Thoracic aorta (tissue), 2 donors: ENCODE measurements at regions not wholly inside any gene's neighbourhood (a gene's known extent, or its start where the extent isn't known, plus 50 kb on each side); places are given as distances from the start of the nearest gene placed in this dataset.
"Not testable (repeated sequence)": the region's sequence is repeated elsewhere in the genome, so short reads cannot be mapped to it uniquely, and the experiment has no call there.

ENCODE experiments used
- ATAC-seq: fragments of 150-250 bp; one replicate; pipeline ENCODE4 v1.8.0; 2017; ENCODE audit warnings: low read depth; ENCODE audit not compliant: insufficient number of reproducible peaks, low FRiP score
- DNase-seq: peaks from one replicate; pipeline ENCODE4 v3.0.0-alpha.2; 2020; ENCODE audit warnings: low spot score
- H3K27ac ChIP-seq, 2 donors: fragments of 200-600 bp; sonication (generic); 1 replicate in 1 of 2; 2 replicates in 1 of 2; pipeline ENCODE4 v1.5.1; 2016; ENCODE audit warnings: mild to moderate bottlenecking in 2 of 2, moderate library complexity in 2 of 2
- H3K27me3 ChIP-seq: fragments of 200-600 bp; sonication (generic); replicated peaks from 2 replicates; pipeline ENCODE4 v1.6.0; 2016; ENCODE audit warnings: mild to moderate bottlenecking; ENCODE audit not compliant: insufficient read depth
- H3K36me3 ChIP-seq: fragments of 200-600 bp; sonication (generic); one replicate; pipeline ENCODE4 v1.5.1; 2016
- H3K4me1 ChIP-seq, 2 donors: fragments of 200-600 bp; sonication (generic); 1 replicate in 1 of 2; 2 replicates in 1 of 2; pipeline versions ENCODE4 v1.5.1 to v1.6.0; 2016; ENCODE audit warnings: low read depth in 2 of 2, mild to moderate bottlenecking in 1 of 2; ENCODE audit not compliant: control insufficient read depth in 1 of 2
- H3K4me3 ChIP-seq: fragments of 200-600 bp; sonication (generic); 2 replicates; pipeline ENCODE4 v1.5.1; 2016; ENCODE audit warnings: mild to moderate bottlenecking
- H3K9me3 ChIP-seq: fragments of 200-600 bp; sonication (generic); 2 replicates; pipeline ENCODE4 v1.5.1; 2016
- TF ChIP-seq, protein P1 (sequence below): fragments of 200-600 bp; sonication (generic); IDR thresholded peaks from one replicate; pipeline ENCODE4 v1.5.1; 2019; ENCODE audit warnings: antibody characterized with exemption

DNA sequence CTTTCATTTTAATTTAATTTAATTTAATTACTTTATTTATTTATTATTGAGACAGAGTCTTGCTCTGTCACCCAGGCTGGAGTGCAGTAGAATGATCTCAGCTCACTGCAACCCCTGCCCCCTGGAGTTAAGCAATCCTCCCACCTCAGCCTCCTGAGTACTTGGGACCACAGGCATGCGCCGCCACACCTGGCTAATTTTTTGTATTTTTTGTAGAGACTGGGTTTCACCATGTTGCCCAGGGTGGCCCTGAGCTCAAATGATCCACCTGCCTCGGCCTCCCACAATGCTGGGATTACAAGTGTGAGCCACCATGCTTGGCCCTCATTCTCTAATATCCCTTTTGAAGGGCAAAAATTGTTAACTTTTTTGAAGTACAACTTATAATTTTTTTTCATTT, 92.9 kb downstream of the XRCC2 start:
- H3K4me1 ChIP-seq, result no peaks in the 10 kb centered on the region
- H3K36me3 ChIP-seq, result no peaks in the 10 kb centered on the region
- DNase-seq (no peak), ATAC-seq (no peak)
- TF ChIP-seq, protein P1, sequence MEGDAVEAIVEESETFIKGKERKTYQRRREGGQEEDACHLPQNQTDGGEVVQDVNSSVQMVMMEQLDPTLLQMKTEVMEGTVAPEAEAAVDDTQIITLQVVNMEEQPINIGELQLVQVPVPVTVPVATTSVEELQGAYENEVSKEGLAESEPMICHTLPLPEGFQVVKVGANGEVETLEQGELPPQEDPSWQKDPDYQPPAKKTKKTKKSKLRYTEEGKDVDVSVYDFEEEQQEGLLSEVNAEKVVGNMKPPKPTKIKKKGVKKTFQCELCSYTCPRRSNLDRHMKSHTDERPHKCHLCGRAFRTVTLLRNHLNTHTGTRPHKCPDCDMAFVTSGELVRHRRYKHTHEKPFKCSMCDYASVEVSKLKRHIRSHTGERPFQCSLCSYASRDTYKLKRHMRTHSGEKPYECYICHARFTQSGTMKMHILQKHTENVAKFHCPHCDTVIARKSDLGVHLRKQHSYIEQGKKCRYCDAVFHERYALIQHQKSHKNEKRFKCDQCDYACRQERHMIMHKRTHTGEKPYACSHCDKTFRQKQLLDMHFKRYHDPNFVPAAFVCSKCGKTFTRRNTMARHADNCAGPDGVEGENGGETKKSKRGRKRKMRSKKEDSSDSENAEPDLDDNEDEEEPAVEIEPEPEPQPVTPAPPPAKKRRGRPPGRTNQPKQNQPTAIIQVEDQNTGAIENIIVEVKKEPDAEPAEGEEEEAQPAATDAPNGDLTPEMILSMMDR, result no peak
- no peak overlapping the region for H3K4me3 ChIP-seq
- H3K27me3 ChIP-seq, result no peaks in the 10 kb centered on the region
- no peaks in the 10 kb centered on the region for H3K9me3 ChIP-seq
- no peak overlapping the region for H3K27ac ChIP-seq

DNA sequence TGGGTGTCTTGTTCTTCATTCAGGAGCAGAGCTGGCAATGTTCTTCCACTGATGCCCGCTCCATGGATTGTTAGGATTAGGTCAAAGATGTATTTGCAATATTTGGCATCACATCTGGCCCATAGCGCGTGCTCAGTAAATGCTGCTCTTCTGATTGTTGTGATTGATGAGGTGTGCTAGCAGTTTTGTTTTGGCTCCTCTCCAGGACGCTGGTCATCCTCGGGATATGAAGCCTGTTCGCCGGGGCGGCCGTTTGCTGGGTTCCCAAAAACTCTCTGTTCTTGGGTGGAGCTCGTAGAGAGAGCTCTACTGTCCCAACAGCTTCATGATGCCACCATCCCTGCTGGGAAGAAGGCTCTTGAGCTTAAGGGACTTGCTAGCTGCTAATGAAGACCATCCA, 96.9 kb downstream of the XRCC2 start:
- Histone ChIP-seq H3K4me3 (no peak overlapping the region), H3K9me3 (no peaks in the 10 kb centered on the region), H3K4me1 (no peaks in the 10 kb centered on the region), H3K27me3 (no peaks in the 10 kb centered on the region), H3K27ac (no peak overlapping the region), H3K36me3 (no peaks in the 10 kb centered on the region)
- TF ChIP-seq, protein P1, result no peak
- ATAC-seq (no peak), DNase-seq (no peak)

DNA sequence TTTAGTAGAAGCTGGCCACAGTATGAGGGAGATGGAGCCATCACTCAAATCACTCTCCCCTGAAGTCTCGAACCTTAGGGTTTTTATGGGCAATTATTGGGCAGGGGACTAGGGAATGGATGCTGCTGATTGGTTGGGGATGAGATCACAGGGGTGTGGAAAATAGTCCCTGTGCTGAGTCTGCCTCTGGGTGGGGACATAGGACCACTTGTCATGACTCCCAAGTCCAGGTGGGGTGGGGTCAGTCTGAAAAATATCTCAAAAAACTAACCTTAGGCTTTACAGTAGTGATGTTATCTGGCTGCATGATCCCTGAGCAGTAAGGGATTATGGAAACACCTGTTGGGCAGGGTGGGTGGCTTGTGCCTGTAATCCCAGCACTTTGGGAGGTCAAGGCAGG, 98.6 kb downstream of the XRCC2 start:
- no peaks in the 10 kb centered on the region for H3K9me3 ChIP-seq
- TF ChIP-seq, protein P1, result no peak
- ATAC-seq (no peak), DNase-seq (no peak)
- H3K4me1 ChIP-seq, result no peaks in the 10 kb centered on the region
- H3K4me3 ChIP-seq, result no peak overlapping the region
- H3K27ac ChIP-seq, result no peak overlapping the region
- no peaks in the 10 kb centered on the region for H3K36me3 ChIP-seq
- no peaks in the 10 kb centered on the region for H3K27me3 ChIP-seq

DNA sequence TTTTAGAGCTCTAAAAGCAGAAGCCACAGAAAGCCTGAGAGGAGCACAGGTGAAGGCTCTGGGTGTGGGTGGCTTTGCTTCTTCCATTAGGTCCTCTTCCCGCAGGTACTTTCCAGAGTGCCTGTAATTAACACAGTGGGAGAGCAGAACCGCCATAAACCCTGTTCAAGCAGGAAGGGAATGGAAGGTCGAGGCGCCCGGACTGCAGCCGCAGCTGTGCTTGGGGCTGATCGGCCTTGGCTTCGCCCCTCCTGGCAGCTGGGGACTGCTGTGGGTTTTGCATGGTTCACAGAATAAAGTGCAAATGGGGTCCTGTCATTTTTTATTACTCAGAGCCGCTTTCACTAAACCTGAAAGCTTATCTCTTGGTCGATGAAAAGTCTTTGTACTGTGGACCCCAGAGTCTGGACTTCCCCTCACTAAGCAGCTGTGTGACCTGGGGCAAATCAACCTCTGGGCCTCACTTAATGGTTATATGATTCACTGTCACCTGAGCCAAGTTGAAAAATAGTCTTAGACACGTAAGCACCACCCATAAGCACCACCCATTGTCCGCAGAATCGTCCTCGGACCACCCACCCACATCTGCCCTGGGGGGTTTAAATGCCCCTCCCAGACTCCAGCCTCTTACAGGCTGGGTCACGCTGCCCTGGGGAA, 100.9 kb downstream of the XRCC2 start:
- H3K4me3 ChIP-seq, result no peak overlapping the region
- no peak overlapping the region for H3K27ac ChIP-seq
- H3K4me1 ChIP-seq, result peaks cover 0 to 19% of the 10 kb centered on the region in 2 donors
- H3K27me3 ChIP-seq, result no peaks in the 10 kb centered on the region
- TF ChIP-seq, protein P1, result no peak
- ATAC-seq (no peak), DNase-seq (no peak)
- H3K36me3 ChIP-seq, result no peaks in the 10 kb centered on the region
- H3K9me3 ChIP-seq, result no peaks in the 10 kb centered on the region

DNA sequence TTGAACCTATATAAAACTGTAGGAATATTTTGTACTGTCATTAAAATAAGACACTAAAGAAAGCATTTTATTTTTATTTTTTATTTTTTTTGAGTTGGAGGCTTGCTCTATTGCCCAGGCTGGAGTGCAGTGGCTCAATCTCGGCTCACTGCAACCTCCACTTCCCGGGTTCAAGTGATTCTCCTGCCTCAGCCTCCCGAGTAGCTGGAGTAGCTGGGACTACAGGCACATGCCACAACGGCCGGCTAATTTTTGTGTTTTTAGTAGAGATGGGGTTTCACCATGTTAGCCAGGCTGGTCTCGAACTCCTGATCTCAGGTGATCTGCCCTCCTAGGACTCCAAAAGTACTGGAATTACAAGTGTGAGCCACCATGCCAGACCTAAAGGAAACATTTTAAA, 102.8 kb downstream of the XRCC2 start:
- DNase-seq, ATAC-seq, H3K9me3 ChIP-seq, H3K4me3 ChIP-seq, H3K27ac ChIP-seq, H3K36me3 ChIP-seq, H3K27me3 ChIP-seq: not testable (repeated sequence)
- H3K4me1 ChIP-seq, result peaks cover 0 to 19% of the 10 kb centered on the region in 2 donors

DNA sequence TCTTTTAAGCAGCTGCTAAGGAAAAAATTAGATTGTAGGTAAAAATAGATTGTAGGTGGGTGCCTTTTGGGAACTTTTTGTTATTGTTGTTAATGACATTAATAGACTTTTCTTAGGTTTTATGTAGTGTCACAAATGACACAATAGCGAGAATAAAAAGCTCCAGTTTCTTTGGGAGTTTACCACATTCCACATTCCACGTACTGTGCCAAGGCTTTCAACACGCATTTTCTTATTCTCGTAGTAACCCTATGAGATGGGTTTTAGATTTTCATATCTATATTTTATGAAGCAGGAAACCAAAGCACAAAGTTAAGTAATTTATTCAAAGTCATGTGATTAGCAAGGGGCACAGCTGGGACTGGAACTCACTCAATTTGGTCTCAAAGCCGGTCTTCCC, 103.8 kb downstream of the XRCC2 start:
- no peaks in the 10 kb centered on the region for H3K27me3 ChIP-seq
- DNase-seq (no peak), ATAC-seq (no peak)
- TF ChIP-seq, protein P1, result no peak
- no peaks in the 10 kb centered on the region for H3K9me3 ChIP-seq
- H3K4me3 ChIP-seq, result no peak overlapping the region
- H3K4me1 ChIP-seq, result peaks cover 0 to 19% of the 10 kb centered on the region in 2 donors
- H3K27ac ChIP-seq, result no peak overlapping the region
- H3K36me3 ChIP-seq, result no peaks in the 10 kb centered on the region
